ENCODE measurements at regions not wholly inside any gene's neighbourhood (a gene's known extent, or its start where the extent isn't known, plus 50 kb on each side); places are given as distances from the start of the nearest gene placed in this dataset.

- H3K27ac ChIP-seq, result no peak overlapping the region
- TF ChIP-seq, protein P1, sequence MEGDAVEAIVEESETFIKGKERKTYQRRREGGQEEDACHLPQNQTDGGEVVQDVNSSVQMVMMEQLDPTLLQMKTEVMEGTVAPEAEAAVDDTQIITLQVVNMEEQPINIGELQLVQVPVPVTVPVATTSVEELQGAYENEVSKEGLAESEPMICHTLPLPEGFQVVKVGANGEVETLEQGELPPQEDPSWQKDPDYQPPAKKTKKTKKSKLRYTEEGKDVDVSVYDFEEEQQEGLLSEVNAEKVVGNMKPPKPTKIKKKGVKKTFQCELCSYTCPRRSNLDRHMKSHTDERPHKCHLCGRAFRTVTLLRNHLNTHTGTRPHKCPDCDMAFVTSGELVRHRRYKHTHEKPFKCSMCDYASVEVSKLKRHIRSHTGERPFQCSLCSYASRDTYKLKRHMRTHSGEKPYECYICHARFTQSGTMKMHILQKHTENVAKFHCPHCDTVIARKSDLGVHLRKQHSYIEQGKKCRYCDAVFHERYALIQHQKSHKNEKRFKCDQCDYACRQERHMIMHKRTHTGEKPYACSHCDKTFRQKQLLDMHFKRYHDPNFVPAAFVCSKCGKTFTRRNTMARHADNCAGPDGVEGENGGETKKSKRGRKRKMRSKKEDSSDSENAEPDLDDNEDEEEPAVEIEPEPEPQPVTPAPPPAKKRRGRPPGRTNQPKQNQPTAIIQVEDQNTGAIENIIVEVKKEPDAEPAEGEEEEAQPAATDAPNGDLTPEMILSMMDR (conservative IDR thresholded peaks at IDR 0.05), result no peak
Observed at GRCh38 chr2:41160439-41160838, 708.5 kb upstream of the SLC8A1 start.

DNA sequence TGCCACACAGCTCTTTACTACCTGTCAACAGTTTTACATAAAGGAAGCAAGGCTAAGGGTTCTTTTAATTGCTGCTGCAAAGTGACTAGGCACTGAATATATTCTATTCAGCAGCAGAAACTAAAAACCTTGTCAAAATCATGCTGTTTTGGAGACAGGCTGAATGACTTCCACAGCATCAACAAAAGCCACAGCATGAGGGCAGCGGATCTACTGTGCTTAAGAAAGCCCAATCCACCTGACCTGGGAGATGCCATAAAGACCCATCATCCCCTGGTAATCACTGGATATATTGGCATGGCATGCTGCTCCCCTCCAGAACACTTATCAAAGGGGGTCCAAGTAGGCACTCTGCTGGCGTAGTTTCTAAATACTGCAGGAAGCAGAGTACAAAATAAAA is 715.1 kb upstream of the SLC8A1 start:
- no peak overlapping the region for H3K27ac ChIP-seq
- TF ChIP-seq, protein P1 (conservative IDR thresholded peaks at IDR 0.05), result no peak

- TF ChIP-seq, protein P1 (conservative IDR thresholded peaks at IDR 0.05), result no peak
Observed at GRCh38 chr2:41169744-41170143, 717.9 kb upstream of the SLC8A1 start.

DNA sequence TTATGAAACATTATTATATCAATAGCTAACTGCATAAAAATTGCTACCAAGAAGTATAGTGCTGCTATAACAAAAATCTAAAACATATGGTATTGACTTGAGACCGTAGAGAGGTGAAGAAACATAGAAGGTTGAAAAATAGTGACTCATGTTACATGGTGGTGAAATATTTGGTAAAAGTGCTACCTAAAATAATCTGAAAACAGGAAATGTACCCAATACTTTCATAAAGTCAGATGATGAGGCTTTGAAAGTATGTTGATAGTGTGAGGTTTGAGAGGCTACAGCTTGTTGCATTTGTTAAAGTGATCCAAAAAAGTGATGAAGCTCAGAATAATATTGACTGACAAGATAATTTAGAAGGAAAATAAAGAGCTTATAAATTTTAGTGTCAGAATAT is 718.7 kb upstream of the SLC8A1 start:
- no peak overlapping the region for H3K27ac ChIP-seq
- TF ChIP-seq, protein P1 (conservative IDR thresholded peaks at IDR 0.05), result no peak

More at GRCh38 chr2:41169744-41170143, 717.9 kb upstream of the SLC8A1 start:
- no peak overlapping the region for H3K27ac ChIP-seq

- H3K27ac ChIP-seq, result no peak overlapping the region
- TF ChIP-seq, protein P1 (conservative IDR thresholded peaks at IDR 0.05), result no peak
Observed at GRCh38 chr2:41180387-41180786, 728.5 kb upstream of the SLC8A1 start.

- TF ChIP-seq, protein P1 (conservative IDR thresholded peaks at IDR 0.05), result no peak
- no peak overlapping the region for H3K27ac ChIP-seq
Observed at GRCh38 chr2:41182961-41183360, 731.1 kb upstream of the SLC8A1 start.

- TF ChIP-seq, protein P1 (conservative IDR thresholded peaks at IDR 0.05), result no peak
Observed at GRCh38 chr2:41187376-41188122, 735.7 kb upstream of the SLC8A1 start.

More at GRCh38 chr2:41187376-41188122, 735.7 kb upstream of the SLC8A1 start:
- H3K27ac ChIP-seq, result no peak overlapping the region

Data from VCaP (cell line).